DOHH2 (cell line): ENCODE measurements at regions not wholly inside any gene's neighbourhood (a gene's known extent, or its start where the extent isn't known, plus 50 kb on each side); places are given as distances from the start of the nearest gene placed in this dataset.
"Not testable (repeated sequence)": the region's sequence is repeated elsewhere in the genome, so short reads cannot be mapped to it uniquely, and the experiment has no call there.

Source experiments
- EZH2phosphoT487 ChIP-seq: fragments of 200-600 bp; sonication (generic); IDR thresholded peaks from 2 replicates; pipeline ENCODE4 v1.6.1; 2017; ENCODE audit warnings: borderline replicate concordance, mild to moderate bottlenecking, antibody characterized with exemption, low read length, moderate library complexity, mixed read lengths
- TF ChIP-seq, protein P1 (sequence below): fragments of 200-600 bp; sonication (generic); IDR thresholded peaks from one replicate; pipeline ENCODE4 v1.5.1; 2014; ENCODE audit warnings: antibody characterized with exemption, mild to moderate bottlenecking, low read depth, low read length; ENCODE audit not compliant: poor library complexity, severe bottlenecking

DNA sequence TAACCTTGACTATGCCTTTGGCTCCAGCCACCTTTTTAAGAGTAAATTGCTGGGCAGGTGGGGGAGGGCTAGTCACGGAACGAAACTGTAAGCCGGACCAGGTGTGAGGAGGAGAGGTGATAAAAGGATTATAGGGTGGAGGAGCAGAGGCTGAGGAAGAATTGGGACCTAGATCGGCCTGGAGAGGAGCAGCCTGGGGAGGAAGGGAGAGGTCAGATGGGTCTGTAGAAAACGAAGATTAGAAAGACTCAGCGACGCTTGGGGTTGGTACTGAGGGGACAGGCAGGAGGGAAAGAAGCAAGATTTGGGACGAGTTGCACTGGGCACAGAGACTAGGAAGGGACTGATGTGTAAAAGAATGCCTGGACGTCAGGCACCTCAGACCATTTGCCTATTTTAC, 87.2 kb upstream of the MAP3K7 start:
- TF ChIP-seq, protein P1, sequence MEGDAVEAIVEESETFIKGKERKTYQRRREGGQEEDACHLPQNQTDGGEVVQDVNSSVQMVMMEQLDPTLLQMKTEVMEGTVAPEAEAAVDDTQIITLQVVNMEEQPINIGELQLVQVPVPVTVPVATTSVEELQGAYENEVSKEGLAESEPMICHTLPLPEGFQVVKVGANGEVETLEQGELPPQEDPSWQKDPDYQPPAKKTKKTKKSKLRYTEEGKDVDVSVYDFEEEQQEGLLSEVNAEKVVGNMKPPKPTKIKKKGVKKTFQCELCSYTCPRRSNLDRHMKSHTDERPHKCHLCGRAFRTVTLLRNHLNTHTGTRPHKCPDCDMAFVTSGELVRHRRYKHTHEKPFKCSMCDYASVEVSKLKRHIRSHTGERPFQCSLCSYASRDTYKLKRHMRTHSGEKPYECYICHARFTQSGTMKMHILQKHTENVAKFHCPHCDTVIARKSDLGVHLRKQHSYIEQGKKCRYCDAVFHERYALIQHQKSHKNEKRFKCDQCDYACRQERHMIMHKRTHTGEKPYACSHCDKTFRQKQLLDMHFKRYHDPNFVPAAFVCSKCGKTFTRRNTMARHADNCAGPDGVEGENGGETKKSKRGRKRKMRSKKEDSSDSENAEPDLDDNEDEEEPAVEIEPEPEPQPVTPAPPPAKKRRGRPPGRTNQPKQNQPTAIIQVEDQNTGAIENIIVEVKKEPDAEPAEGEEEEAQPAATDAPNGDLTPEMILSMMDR: not testable (repeated sequence)
- not testable (repeated sequence) for TF ChIP-seq EZH2phosphoT487
